Cardiac fibroblast (primary cell): ENCODE measurements at regions not wholly inside any gene's neighbourhood (a gene's known extent, or its start where the extent isn't known, plus 50 kb on each side); places are given as distances from the start of the nearest gene placed in this dataset.

Source experiments
- DNase-seq, 2 donors: peaks; one replicate each; pipeline versions ENCODE4 v3.0.0 to v3.0.0-alpha.2; 2010; ENCODE audit warnings: low read depth in 2 of 2
- H3K4me3 ChIP-seq, 2 donors: replicated peaks in 1 of 2; 1 replicate in 1 of 2; 2 replicates in 1 of 2; pipeline ENCODE4 v1.5.1; 2011; ENCODE audit warnings: low read depth in 2 of 2, low read length in 2 of 2, mild to moderate bottlenecking in 2 of 2, moderate library complexity in 1 of 2
- TF ChIP-seq, protein P1 (sequence below): IDR thresholded peaks from one replicate; pipeline ENCODE4 v1.5.1; 2011; ENCODE audit warnings: low read depth, mild to moderate bottlenecking, low read length, inconsistent platforms

DNA sequence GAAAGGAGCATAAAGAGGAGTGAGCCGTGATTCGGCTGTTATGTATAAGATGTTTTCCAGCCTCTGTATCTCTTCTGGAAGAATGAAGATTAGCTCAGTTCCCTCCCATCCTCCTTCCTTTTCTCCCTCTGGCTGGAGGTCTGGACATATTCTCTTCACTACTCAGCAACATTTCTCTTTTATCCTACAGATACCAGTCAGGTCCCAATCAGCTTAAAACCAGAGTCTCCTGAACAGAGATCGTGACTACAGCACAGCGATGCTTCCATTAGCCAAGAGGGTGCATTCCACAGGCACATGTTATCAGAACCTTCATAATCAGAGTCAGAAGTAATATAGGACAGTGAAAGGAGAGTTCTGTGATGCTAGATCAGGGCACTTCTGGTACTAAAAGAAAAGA is 133.9 kb upstream of the SOX4 start:
- TF ChIP-seq, protein P1, sequence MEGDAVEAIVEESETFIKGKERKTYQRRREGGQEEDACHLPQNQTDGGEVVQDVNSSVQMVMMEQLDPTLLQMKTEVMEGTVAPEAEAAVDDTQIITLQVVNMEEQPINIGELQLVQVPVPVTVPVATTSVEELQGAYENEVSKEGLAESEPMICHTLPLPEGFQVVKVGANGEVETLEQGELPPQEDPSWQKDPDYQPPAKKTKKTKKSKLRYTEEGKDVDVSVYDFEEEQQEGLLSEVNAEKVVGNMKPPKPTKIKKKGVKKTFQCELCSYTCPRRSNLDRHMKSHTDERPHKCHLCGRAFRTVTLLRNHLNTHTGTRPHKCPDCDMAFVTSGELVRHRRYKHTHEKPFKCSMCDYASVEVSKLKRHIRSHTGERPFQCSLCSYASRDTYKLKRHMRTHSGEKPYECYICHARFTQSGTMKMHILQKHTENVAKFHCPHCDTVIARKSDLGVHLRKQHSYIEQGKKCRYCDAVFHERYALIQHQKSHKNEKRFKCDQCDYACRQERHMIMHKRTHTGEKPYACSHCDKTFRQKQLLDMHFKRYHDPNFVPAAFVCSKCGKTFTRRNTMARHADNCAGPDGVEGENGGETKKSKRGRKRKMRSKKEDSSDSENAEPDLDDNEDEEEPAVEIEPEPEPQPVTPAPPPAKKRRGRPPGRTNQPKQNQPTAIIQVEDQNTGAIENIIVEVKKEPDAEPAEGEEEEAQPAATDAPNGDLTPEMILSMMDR: no peak
- H3K4me3 ChIP-seq: no peak overlapping the region
- DNase-seq: no peak

DNA sequence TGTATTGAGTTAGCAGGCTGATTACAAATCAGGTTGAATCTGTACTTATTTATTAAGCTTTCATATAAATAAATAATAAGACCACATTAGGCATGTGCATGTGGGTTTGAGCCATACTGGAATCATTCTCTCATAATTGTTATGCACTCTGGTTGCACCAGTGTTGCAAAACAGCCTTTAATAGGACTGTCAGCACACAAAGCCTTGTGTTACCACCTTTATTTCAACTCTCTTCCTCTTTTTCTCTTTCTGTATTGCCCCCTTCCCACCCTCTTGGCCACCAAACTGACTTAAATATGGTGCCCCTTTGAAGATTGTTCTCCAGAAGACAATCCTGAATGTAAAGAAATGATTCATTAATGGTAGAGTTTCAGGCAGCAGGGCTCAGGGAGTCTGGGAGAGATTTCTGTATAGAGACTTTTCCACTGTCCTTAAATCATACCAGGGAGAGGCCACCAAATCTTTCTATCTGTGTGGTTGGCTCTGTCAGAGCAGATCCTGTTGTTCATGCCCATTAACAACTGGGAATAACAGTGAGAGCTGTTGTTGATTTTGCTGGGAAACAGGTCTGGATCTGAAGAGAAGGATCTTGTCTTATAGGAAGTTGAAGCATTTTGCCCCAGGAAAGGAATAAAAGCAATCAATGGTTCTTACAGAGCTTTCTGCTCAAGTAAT is 131.6 kb upstream of the SOX4 start:
- DNase-seq: no peak
- no peak overlapping the region for H3K4me3 ChIP-seq
- TF ChIP-seq, protein P1: no peak

DNA sequence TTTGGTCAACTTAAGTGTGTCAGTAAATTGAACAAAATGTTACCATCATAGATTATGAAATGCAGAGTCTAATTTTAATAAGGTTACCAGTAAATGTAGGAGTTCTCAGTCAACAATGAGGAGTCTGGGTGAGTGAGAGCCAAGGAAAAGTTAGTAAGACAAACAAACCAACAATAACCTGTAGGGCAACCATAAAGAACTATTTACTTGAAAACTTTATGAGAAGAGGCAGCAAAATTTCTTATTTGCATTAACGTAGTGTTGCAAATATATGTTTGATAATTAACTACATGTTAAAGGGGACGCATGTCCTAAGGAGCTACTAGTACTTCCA is 131.1 kb upstream of the SOX4 start:
- no peak for DNase-seq
- TF ChIP-seq, protein P1: no peak

DNA sequence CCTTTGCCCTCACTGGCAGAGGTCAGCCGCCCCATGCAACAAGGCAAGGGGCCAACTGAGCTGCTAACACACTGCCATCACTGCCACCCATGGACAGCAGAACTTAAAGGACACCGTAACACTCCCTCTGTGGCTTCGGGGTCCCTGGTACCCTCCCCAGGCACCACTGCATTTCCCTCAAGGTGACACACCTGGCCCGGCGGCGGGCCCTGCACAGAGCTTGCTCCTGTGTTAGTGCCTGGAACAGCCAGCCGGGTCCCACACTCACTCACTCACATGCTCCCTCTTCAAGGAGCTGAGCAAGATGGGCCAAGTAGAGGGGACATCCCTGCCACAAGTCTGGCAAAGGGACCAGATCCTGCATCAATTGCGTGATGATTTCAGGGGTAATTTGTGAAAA is 126.5 kb upstream of the SOX4 start:
- no peak overlapping the region for H3K4me3 ChIP-seq
- DNase-seq: no peak
- TF ChIP-seq, protein P1: no peak

More for the DNA sequence above, 131.1 kb upstream of the SOX4 start:
- H3K4me3 ChIP-seq: no peak overlapping the region

DNA sequence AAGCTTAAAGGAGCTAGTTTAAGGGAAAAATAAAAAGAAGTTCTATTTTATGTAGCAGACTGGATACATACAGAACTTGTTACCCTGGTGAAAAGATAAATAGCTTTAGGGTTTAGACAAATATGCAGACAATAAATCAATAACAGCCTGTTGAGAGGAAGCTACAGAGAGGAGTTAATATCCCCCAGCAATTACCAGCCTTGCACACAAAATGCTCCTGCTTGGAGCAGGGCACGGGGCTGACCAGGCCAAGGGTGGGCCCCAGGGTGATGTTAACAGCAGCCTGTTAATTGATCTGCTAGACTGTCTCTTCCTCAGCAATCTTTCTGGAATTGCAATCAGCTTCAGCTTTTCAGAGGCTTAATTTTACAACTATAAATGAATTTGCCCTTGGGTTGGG is 125.1 kb upstream of the SOX4 start:
- TF ChIP-seq, protein P1: no peak
- no peak for DNase-seq
- no peak overlapping the region for H3K4me3 ChIP-seq

DNA sequence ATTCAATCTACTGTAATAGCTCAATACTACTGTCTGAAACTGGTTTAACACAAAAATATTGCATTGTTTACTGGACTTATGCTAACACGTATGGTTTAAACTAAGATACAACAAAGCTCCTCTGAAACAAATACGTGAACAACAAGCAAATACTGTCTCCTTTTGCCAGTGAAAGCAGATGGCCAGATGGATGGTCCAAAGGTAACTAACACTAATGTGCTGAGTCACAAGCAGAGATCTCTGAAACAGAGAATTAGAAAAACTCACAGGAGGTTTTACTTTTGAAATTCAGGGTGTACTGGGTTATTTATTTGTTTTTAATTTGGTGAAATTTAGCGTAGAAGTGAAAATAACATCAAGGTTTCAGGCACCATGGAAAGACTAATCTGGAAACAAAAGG is 124.3 kb upstream of the SOX4 start:
- DNase-seq: no peak
- H3K4me3 ChIP-seq: no peak overlapping the region
- TF ChIP-seq, protein P1: no peak

DNA sequence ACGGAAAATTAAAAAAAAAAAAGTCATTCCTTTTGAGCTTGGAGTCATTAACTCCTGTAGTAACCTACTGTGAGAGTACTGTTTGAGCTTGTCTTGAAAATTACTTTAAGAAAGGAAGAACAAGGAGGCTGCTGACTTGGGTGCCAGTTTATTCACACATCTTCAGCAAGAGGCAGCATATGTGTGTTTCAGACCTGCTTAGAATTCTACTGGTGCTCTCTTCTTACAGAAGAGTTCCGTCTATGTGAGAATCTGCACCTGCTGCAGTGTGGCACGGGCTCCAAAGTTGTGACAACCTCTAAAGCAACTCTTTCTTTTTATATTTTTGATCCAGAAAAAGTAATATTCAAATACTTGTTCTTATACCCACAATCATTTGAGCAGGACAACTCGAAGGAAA is 117.4 kb upstream of the SOX4 start:
- no peak for DNase-seq
- no peak overlapping the region for H3K4me3 ChIP-seq
- TF ChIP-seq, protein P1: no peak
